ENCODE measurements at regions not wholly inside any gene's neighbourhood (a gene's known extent, or its start where the extent isn't known, plus 50 kb on each side); places are given as distances from the start of the nearest gene placed in this dataset.
A peak's percentile ranks its signal among the peaks of the same experiment; 100 is the strongest.

DNA sequence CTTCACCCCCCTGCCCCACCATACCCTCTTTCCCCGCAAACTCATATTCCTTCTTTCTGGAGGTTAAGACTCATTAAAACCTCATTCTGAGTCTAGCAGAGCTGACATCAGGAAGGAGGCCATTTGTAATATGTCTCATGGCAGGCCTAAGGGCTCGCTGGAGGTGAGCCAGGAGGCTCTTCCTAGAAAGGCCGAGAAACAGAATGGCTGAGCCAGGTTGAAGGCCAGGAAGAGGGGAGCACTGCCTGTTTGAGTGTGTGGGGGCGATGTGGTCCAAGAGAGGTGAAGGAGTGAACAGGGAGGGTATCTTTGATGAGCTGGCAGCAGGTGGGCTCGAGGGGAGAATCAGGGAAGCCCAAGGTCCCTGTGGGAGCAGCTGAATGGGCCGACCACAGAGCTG, 317.3 kb downstream of the TLE3 start:
- intact Hi-C loops (cut with micrococcal nuclease) (no loop called here), in situ Hi-C loops (cut with MboI; ENCODE audit: low sequenced_read_pairs) (no loop called here), dilution Hi-C loops (cut with HindIII; ENCODE audit: low sequenced_read_pairs, unreplicated experiment) (no loop called here)
- Histone ChIP-seq H3K4me2 (ENCODE audit: low read depth, low read length) (no peak overlapping the region), H2AK5ac (ENCODE audit: low read depth, low read length) (no peak overlapping the region), H3K14ac (replicated peaks; ENCODE audit: low read depth, low read length) (no peak overlapping the region; the same call in 1 of the 2 replicates), H3K79me1 (ENCODE audit: low read depth in 1 of 2, low read length in 2 of 2) (no peaks in the 10 kb centered on the region), H2BK5ac (ENCODE audit: low read depth, low read length, poor library complexity, severe bottlenecking) (no peak overlapping the region), H3K36me3 (ENCODE audit: control insufficient read depth, insufficient read depth, low read length) (no peaks in the 10 kb centered on the region), H3K9me3 (ENCODE audit: control insufficient read depth, insufficient read depth, low read length) (no peaks in the 10 kb centered on the region; the same call in 1 of the 2 replicates), H3K23ac (ENCODE audit: low read depth, low read length) (no peak overlapping the region), H3K4me3 (ENCODE audit: insufficient read depth, low read depth, low read length) (no peak overlapping the region), H3K4ac (ENCODE audit: low read depth, low read length) (no peak overlapping the region), H3K18ac (ENCODE audit: low read depth, low read length) (no peak overlapping the region), H2BK20ac (ENCODE audit: low read depth, low read length) (no peak overlapping the region), H3K27me3 (ENCODE audit: control insufficient read depth, insufficient read depth, low read length) (peaks cover 17% of the 10 kb centered on the region), H3K9me1 (ENCODE audit: insufficient read depth, low read length) (no peaks in the 10 kb centered on the region), H3K56ac (ENCODE audit: extremely low read depth, insufficient read depth, low read length) (no peak overlapping the region), H4K8ac (ENCODE audit: low read depth in 2 of 2, low read length in 2 of 2) (peak overlapping the region in 1 of 2 experiments; percentile 27; a peak in 1 of 4 replicates), H4K20me1 (ENCODE audit: insufficient read depth, low read length) (no peaks in the 10 kb centered on the region), H2BK15ac (ENCODE audit: low read depth, low read length) (no peak overlapping the region), H2AK9ac (replicated peaks; ENCODE audit: low read depth, low read length, poor library complexity) (no peak overlapping the region), H3K4me1 (ENCODE audit: control insufficient read depth, insufficient read depth, low read length) (peaks cover 4% of the 10 kb centered on the region), H4K5ac (ENCODE audit: low read depth, low read length) (no peak overlapping the region), H2AFZ (replicated peaks; ENCODE audit: low read length, poor library complexity) (peak overlapping the region; percentile 59), H3K27ac (ENCODE audit: insufficient read depth, low read length) (no peak overlapping the region), H2BK120ac (ENCODE audit: low read depth, low read length) (no peak overlapping the region), H3K9ac (ENCODE audit: low read depth, low read length) (no peak overlapping the region), H4K91ac (ENCODE audit: insufficient read depth, low read depth, low read length) (no peak overlapping the region)
- ATAC-seq (ENCODE audit: low read depth) (no peak), DNase-seq (peak; percentile 36)
- no peak for TF ChIP-seq POLR2A (IDR thresholded peaks at IDR 0.05; ENCODE audit: low read depth, low read length)
- TF ChIP-seq, protein P1, sequence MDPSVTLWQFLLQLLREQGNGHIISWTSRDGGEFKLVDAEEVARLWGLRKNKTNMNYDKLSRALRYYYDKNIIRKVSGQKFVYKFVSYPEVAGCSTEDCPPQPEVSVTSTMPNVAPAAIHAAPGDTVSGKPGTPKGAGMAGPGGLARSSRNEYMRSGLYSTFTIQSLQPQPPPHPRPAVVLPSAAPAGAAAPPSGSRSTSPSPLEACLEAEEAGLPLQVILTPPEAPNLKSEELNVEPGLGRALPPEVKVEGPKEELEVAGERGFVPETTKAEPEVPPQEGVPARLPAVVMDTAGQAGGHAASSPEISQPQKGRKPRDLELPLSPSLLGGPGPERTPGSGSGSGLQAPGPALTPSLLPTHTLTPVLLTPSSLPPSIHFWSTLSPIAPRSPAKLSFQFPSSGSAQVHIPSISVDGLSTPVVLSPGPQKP (IDR thresholded peaks at IDR 0.05; ENCODE audit: borderline replicate concordance, low read depth, low read length): no peak
- BruUV-seq (replicated peaks): no TSS peak
- ChIA-PET POLR2A (ENCODE audit: unreplicated experiment) (no interaction called here), CTCF (no interaction called here)
- 42% methylated on average over 2 of the region's 6 CpGs; no CpG with 5 or more reads in 1 of the 2 experiments for WGBS, 2 experiments (ENCODE audit: extremely low coverage in 2 of 2, insufficient read length in 1 of 2)
